Transverse colon (tissue), 4 donors: ENCODE measurements at regions not wholly inside any gene's neighbourhood (a gene's known extent, or its start where the extent isn't known, plus 50 kb on each side); places are given as distances from the start of the nearest gene placed in this dataset.

ENCODE experiments used
- DNase-seq: peaks from one replicate; pipeline ENCODE4 v3.0.0-alpha.2; 2019
- H3K27ac ChIP-seq, 4 donors: fragments of 200-600 bp; sonication (generic); 2 replicates each; pipeline ENCODE4 v1.5.1; 2016 to 2018; ENCODE audit warnings: inconsistent platforms in 4 of 4
- H3K27me3 ChIP-seq: fragments of 200-600 bp; sonication (generic); 2 replicates; pipeline ENCODE4 v1.5.1; 2017; ENCODE audit warnings: inconsistent platforms
- H3K36me3 ChIP-seq, 4 donors: fragments of 200-600 bp; sonication (generic); 2 replicates each; pipeline ENCODE4 v1.5.1; 2017 to 2019; ENCODE audit warnings: inconsistent platforms in 4 of 4
- H3K4me1 ChIP-seq, 4 donors: fragments of 200-600 bp; sonication (generic); 2 replicates each; pipeline ENCODE4 v1.5.1; 2017 to 2020; ENCODE audit warnings: inconsistent platforms in 4 of 4
- H3K4me3 ChIP-seq, 4 donors: fragments of 200-600 bp; sonication (generic); 1 replicate in 1 of 4; 2 replicates in 3 of 4; pipeline versions ENCODE4 v1.5.1 to v1.6.1; 2017 to 2019; ENCODE audit warnings: inconsistent platforms in 4 of 4
- H3K9me3 ChIP-seq, 2 donors: fragments of 200-600 bp; sonication (generic); 2 replicates each; pipeline ENCODE4 v1.5.1; 2017 to 2019; ENCODE audit warnings: inconsistent platforms in 2 of 2
- EP300 ChIP-seq: sonication (generic); formaldehyde crosslinking; IDR thresholded peaks from one replicate; pipeline ENCODE4 v1.6.1; 2017; ENCODE audit warnings: antibody characterized with exemption, low read depth
- POLR2A ChIP-seq: fragments of 450-650 bp; IDR thresholded peaks from one replicate; pipeline ENCODE4 v1.6.1; 2016; ENCODE audit warnings: antibody characterized with exemption, mild to moderate bottlenecking, moderate library complexity
- POLR2AphosphoS5 ChIP-seq, 3 donors: sonication (generic); formaldehyde crosslinking; IDR thresholded peaks; one replicate each; pipeline ENCODE4 v1.6.1; 2016; ENCODE audit warnings: antibody characterized with exemption in 3 of 3
- WGBS, 2 donors: methylation state at CpG; one replicate each; pipeline ENCODE4 v1.1.5; 2018; ENCODE audit warnings: low coverage in 1 of 2; 5-methylcytosine and 5-hydroxymethylcytosine counted together
- in situ Hi-C, 4 donors: fragments of 200-750 bp; cut with MboI; loops; one replicate each; pipeline versions ENCODE4 v1.15.0 to v1.15.1; 2017; ENCODE audit warnings: low sequenced_read_pairs in 3 of 4, low pct_ligation_motif_present in 1 of 4, low pct_unique_long_range_greater_than_20kb in 1 of 4
- intact Hi-C: fragments of 100-400 bp; cut with DNase I; formaldehyde crosslinking; loops from one replicate; pipeline ENCODE4 v1.15.1; 2023; ENCODE audit warnings: low total_unique reads
- TF ChIP-seq, protein P1 (sequence below), 5 experiments: fragments of 200-600 bp in 3 of 5; fragments of 450-650 bp in 2 of 5; sonication (generic) in 3 of 5; IDR thresholded peaks; 1 replicate in 2 of 5; 2 replicates in 3 of 5; pipeline ENCODE4 v1.5.1; 2016 to 2017; ENCODE audit warnings: antibody characterized with exemption in 5 of 5, inconsistent platforms in 3 of 5, mild to moderate bottlenecking in 2 of 5, moderate library complexity in 1 of 5

DNA sequence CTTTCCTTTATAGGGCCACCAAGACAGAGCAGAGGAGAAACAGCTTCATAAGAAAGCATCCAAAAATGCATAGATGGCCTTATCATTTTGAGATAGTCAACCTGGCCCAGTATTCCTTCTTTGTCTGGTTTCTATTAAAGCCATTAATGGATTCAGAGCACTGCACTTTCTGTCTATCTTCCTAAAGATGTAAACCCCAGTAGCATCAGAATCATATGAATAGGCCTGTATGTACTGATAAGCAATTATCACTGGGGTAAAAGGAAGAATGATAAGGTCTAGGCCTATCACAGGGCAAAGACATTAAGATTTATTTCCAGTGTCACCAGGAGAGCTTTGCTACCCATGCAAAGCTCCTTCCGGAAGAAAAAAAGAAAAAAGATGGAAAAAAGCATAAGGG, 432.5 kb upstream of the C9orf72 start:
- TF ChIP-seq EP300: no peak
- TF ChIP-seq POLR2AphosphoS5 (IDR thresholded peaks at IDR 0.05): no peak
- TF ChIP-seq, protein P1, sequence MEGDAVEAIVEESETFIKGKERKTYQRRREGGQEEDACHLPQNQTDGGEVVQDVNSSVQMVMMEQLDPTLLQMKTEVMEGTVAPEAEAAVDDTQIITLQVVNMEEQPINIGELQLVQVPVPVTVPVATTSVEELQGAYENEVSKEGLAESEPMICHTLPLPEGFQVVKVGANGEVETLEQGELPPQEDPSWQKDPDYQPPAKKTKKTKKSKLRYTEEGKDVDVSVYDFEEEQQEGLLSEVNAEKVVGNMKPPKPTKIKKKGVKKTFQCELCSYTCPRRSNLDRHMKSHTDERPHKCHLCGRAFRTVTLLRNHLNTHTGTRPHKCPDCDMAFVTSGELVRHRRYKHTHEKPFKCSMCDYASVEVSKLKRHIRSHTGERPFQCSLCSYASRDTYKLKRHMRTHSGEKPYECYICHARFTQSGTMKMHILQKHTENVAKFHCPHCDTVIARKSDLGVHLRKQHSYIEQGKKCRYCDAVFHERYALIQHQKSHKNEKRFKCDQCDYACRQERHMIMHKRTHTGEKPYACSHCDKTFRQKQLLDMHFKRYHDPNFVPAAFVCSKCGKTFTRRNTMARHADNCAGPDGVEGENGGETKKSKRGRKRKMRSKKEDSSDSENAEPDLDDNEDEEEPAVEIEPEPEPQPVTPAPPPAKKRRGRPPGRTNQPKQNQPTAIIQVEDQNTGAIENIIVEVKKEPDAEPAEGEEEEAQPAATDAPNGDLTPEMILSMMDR (IDR thresholded peaks at IDR 0.05): no peak
- intact Hi-C loops (no loop called here), in situ Hi-C loops (no loop called here)
- Histone ChIP-seq H3K9me3 (no peaks in the 10 kb centered on the region), H3K4me1 (no peaks in the 10 kb centered on the region), H3K4me3 (no peak overlapping the region), H3K27me3 (no peaks in the 10 kb centered on the region), H3K27ac (no peak overlapping the region), H3K36me3 (no peaks in the 10 kb centered on the region)
- WGBS, 2 donors: 93 to 100% methylated on average over 1 of the region's 1 CpG
- DNase-seq: no peak

DNA sequence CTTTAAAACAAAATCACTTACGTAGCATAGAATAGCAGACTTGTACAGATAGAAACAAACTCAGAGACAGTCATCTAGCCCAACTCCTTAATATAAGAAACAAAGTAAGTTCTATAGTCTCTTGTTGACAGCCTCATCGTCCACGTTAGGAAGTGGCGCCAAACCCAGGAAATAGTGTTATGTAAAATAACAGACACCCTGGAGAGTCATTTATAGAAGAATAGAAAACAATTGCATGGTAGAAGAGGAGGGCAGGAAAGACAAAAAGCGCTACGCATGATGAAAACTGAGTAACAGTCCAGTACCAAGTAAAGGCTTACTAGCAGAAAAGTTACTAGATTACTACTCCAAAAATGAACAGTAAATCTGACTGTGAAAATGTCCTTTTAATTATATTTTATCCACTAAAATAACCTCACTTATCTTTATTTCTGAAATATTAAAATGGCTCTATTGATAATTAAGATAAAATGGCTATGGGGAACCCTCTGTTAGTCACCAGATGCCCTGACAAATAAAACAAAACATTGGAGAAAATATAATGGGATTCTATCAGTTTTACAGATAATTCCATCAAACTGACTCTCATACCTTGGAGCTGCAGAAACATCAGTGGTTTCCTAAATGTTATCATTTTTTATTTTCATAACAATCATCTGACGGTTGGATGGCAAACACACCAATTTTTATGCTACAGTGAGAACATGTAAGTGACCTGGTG, 434.0 kb upstream of the C9orf72 start:
- intact Hi-C loops: no loop called here
- 85 to 88% methylated on average over 7 of the region's 7 CpGs for whole genome bisulfite sequencing, 2 donors
- Histone ChIP-seq H3K36me3 (no peaks in the 10 kb centered on the region), H3K27ac (no peak overlapping the region), H3K4me1 (no peaks in the 10 kb centered on the region), H3K27me3 (no peaks in the 10 kb centered on the region), H3K4me3 (no peak overlapping the region), H3K9me3 (no peaks in the 10 kb centered on the region)
- no peak for DNase-seq
- in situ Hi-C loops: no loop called here
- TF ChIP-seq, protein P1 (IDR thresholded peaks at IDR 0.05): no peak
- TF ChIP-seq POLR2AphosphoS5 (IDR thresholded peaks at IDR 0.05): no peak
- no peak for TF ChIP-seq EP300
- no peak for TF ChIP-seq POLR2A

DNA sequence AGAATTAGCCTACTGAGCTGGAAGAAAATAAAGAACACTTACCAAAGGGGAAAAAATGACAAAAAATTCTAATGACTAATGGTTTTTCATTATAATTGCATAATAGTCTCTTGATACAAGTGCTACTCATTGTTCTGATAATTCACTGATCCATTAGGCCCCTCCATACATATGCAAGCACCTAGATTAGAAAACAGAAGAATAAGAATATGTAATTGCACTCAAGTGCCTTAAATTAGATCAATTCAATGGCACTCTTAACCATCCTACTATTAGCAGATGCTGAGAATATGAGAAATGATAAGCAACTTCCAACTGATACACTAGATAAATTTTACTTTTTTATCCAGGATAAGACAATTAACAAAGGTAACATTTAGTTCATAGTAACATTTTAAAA, 440.9 kb upstream of the C9orf72 start:
- in situ Hi-C loops: no loop called here
- Histone ChIP-seq H3K36me3 (no peaks in the 10 kb centered on the region), H3K27me3 (no peaks in the 10 kb centered on the region), H3K4me1 (no peaks in the 10 kb centered on the region), H3K9me3 (no peaks in the 10 kb centered on the region), H3K27ac (no peak overlapping the region), H3K4me3 (no peak overlapping the region)
- TF ChIP-seq POLR2AphosphoS5 (IDR thresholded peaks at IDR 0.05) (no peak), POLR2A (no peak), EP300 (no peak)
- TF ChIP-seq, protein P1 (IDR thresholded peaks at IDR 0.05): no peak
- intact Hi-C loops: no loop called here
- DNase-seq: no peak

DNA sequence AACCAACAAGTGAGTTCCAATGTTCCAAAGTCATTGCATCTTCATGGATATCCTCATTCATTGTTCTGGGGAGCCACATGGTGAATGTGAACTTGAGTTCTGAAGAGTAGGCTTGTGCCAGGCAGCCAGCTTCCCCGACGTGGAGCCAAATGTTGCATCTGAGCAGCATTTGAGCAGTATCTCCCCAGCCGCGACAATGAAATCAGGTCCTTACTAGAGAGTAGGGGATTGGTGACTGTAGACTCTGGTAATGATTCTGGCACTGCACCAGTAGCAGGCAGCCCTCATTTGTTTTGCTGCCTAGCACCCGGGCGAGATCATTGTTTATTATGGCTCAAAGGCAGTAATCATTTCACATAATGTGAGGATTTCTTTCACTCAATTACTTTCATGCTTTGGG, 451.4 kb upstream of the C9orf72 start:
- WGBS, 2 donors: 54% methylated on average over 6 of the region's 6 CpGs; no CpG with 5 or more reads in 1 of the 2 donors
- Histone ChIP-seq H3K9me3 (no peaks in the 10 kb centered on the region), H3K27ac (no peak overlapping the region), H3K27me3 (no peaks in the 10 kb centered on the region), H3K4me1 (no peaks in the 10 kb centered on the region), H3K36me3 (no peaks in the 10 kb centered on the region), H3K4me3 (no peak overlapping the region)
- in situ Hi-C loops: no loop called here
- intact Hi-C loops: loop anchor here (5.0 kb wide), 1 partner anchor 1407 kb away; no protein-coding TSS in a partner anchor
- TF ChIP-seq EP300: no peak
- DNase-seq: no peak

DNA sequence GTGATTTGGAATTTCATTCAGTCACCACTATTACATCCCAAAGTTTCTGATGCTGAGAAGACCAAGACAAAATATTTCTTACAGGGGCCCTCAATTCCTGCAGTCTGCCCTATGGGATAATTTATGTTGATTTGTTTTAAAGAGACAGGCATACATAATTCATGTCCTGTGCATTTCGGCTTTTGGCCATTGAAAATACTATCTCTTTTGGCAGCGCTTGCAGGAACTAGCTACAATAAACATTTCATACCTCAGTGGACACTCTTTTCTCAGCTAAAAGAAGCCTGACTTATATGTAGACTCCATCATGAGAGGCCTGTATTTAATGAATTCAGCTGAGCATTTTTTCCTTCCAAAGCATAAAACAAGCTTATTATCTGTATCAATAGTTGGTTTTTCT, 451.9 kb upstream of the C9orf72 start:
- H3K27me3 ChIP-seq: no peaks in the 10 kb centered on the region
- intact Hi-C loops (no loop called here), in situ Hi-C loops (no loop called here)
- WGBS, 2 donors: 77 to 79% methylated on average over 2 of the region's 2 CpGs
- DNase-seq: no peak
- no peak for TF ChIP-seq POLR2AphosphoS5 (IDR thresholded peaks at IDR 0.05)
- TF ChIP-seq EP300: no peak
- TF ChIP-seq POLR2A: no peak
- TF ChIP-seq, protein P1 (IDR thresholded peaks at IDR 0.05): no peak
- H3K4me3 ChIP-seq: no peak overlapping the region
- H3K4me1 ChIP-seq: no peaks in the 10 kb centered on the region
- H3K36me3 ChIP-seq: no peaks in the 10 kb centered on the region
- no peaks in the 10 kb centered on the region for H3K9me3 ChIP-seq
- H3K27ac ChIP-seq: no peak overlapping the region
